Ishikawa (cell line): ENCODE measurements at regions not wholly inside any gene's neighbourhood (a gene's known extent, or its start where the extent isn't known, plus 50 kb on each side); places are given as distances from the start of the nearest gene placed in this dataset.

Source experiments
- CEBPB ChIP-seq: IDR thresholded peaks from 2 replicates; pipeline ENCODE4 v1.6.1; 2012
- CREB1 ChIP-seq: IDR thresholded peaks from 2 replicates; pipeline ENCODE4 v1.6.1; 2012; ENCODE audit warnings: low read depth
- EGR1 ChIP-seq: IDR thresholded peaks from 2 replicates; pipeline ENCODE4 v1.6.1; 2012
- EP300 ChIP-seq: IDR thresholded peaks from 2 replicates; pipeline ENCODE4 v1.6.1; 2012; ENCODE audit warnings: borderline replicate concordance
- MAX ChIP-seq: IDR thresholded peaks from 2 replicates; pipeline ENCODE4 v1.6.1; 2012
- TAF1 ChIP-seq: IDR thresholded peaks from 2 replicates; pipeline ENCODE4 v1.6.1; 2012; ENCODE audit warnings: low read depth, mild to moderate bottlenecking
- TEAD4 ChIP-seq: IDR thresholded peaks from 2 replicates; pipeline ENCODE4 v1.6.1; 2012
- YY1 ChIP-seq: IDR thresholded peaks from 2 replicates; pipeline ENCODE4 v1.6.1; 2012; ENCODE audit warnings: low read depth
- TF ChIP-seq, protein P1 (sequence below): IDR thresholded peaks from 2 replicates; pipeline ENCODE4 v1.6.1; 2012; ENCODE audit warnings: low read depth, mild to moderate bottlenecking

- TF ChIP-seq TAF1 = no peak
- TF ChIP-seq, protein P1, sequence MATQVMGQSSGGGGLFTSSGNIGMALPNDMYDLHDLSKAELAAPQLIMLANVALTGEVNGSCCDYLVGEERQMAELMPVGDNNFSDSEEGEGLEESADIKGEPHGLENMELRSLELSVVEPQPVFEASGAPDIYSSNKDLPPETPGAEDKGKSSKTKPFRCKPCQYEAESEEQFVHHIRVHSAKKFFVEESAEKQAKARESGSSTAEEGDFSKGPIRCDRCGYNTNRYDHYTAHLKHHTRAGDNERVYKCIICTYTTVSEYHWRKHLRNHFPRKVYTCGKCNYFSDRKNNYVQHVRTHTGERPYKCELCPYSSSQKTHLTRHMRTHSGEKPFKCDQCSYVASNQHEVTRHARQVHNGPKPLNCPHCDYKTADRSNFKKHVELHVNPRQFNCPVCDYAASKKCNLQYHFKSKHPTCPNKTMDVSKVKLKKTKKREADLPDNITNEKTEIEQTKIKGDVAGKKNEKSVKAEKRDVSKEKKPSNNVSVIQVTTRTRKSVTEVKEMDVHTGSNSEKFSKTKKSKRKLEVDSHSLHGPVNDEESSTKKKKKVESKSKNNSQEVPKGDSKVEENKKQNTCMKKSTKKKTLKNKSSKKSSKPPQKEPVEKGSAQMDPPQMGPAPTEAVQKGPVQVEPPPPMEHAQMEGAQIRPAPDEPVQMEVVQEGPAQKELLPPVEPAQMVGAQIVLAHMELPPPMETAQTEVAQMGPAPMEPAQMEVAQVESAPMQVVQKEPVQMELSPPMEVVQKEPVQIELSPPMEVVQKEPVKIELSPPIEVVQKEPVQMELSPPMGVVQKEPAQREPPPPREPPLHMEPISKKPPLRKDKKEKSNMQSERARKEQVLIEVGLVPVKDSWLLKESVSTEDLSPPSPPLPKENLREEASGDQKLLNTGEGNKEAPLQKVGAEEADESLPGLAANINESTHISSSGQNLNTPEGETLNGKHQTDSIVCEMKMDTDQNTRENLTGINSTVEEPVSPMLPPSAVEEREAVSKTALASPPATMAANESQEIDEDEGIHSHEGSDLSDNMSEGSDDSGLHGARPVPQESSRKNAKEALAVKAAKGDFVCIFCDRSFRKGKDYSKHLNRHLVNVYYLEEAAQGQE = no peak
- TF ChIP-seq EP300 = no peak
- TF ChIP-seq CEBPB = no peak
- TF ChIP-seq CREB1 = no peak
- TF ChIP-seq EGR1 = no peak
- no peak for TF ChIP-seq YY1
- TF ChIP-seq MAX = no peak
- no peak for TF ChIP-seq TEAD4
These were observed 92.4 kb downstream of the ZNF365 start for GRCh38 chr10:62466590-62466989.
